Neural crest cell (in vitro differentiated cells): ENCODE measurements at regions not wholly inside any gene's neighbourhood (a gene's known extent, or its start where the extent isn't known, plus 50 kb on each side); places are given as distances from the start of the nearest gene placed in this dataset.
"Not testable (repeated sequence)": the region's sequence is repeated elsewhere in the genome, so short reads cannot be mapped to it uniquely, and the experiment has no call there.

Experiments used
- DNase-seq: peaks from one replicate; pipeline ENCODE4 v3.0.0; 2021; ENCODE audit warnings: low read depth, mixed read lengths, low spot score
- H3K27ac Mint-ChIP-seq: one replicate; pipeline ENCODE4 v1.8.0; 2021; ENCODE audit warnings: mild to moderate bottlenecking, mixed read lengths; ENCODE audit not compliant: unreplicated experiment
- H3K27me3 Mint-ChIP-seq: 2 replicates; pipeline ENCODE4 v1.8.0; 2021; ENCODE audit warnings: low read depth, mild to moderate bottlenecking, mixed read lengths
- H3K36me3 Mint-ChIP-seq: 2 replicates; pipeline ENCODE4 v1.8.0; 2021; ENCODE audit warnings: low read depth, mild to moderate bottlenecking, mixed read lengths
- H3K4me1 Mint-ChIP-seq: 2 replicates; pipeline ENCODE4 v1.8.0; 2021; ENCODE audit warnings: mixed read lengths
- H3K4me3 Mint-ChIP-seq: one replicate; pipeline ENCODE4 v1.8.0; 2021; ENCODE audit warnings: mild to moderate bottlenecking, mixed read lengths
- H3K9me3 Mint-ChIP-seq: 2 replicates; pipeline ENCODE4 v1.8.0; 2021; ENCODE audit warnings: mixed read lengths
- CTCF ChIP-seq: fragments of 200-600 bp; sonication (generic); conservative IDR thresholded peaks from 2 replicates; pipeline ENCODE4 v1.5.0; 2021; ENCODE audit warnings: antibody characterized with exemption, mild to moderate bottlenecking

GRCh38 chr18:42510540-42510939, 555.5 kb downstream of the PIK3C3 start:
- no peak for TF ChIP-seq CTCF
- no peak for DNase-seq
- Mint-ChIP-seq H3K36me3 (no peaks in the 10 kb centered on the region), H3K27me3 (no peaks in the 10 kb centered on the region), H3K9me3 (no peaks in the 10 kb centered on the region), H3K27ac (no peak overlapping the region), H3K4me1 (no peaks in the 10 kb centered on the region), H3K4me3 (no peak overlapping the region)

GRCh38 chr18:42513441-42513840, 558.4 kb downstream of the PIK3C3 start:
- Mint-ChIP-seq H3K36me3 (no peaks in the 10 kb centered on the region), H3K27me3 (no peaks in the 10 kb centered on the region), H3K27ac (no peak overlapping the region), H3K9me3 (no peaks in the 10 kb centered on the region), H3K4me1 (no peaks in the 10 kb centered on the region), H3K4me3 (no peak overlapping the region)
- no peak for DNase-seq
- no peak for TF ChIP-seq CTCF

GRCh38 chr18:42514512-42514911, 559.5 kb downstream of the PIK3C3 start:
- no peaks in the 10 kb centered on the region for H3K4me1 Mint-ChIP-seq
- no peak overlapping the region for H3K27ac Mint-ChIP-seq
- no peak for DNase-seq
- H3K27me3 Mint-ChIP-seq, result no peaks in the 10 kb centered on the region
- TF ChIP-seq CTCF, result no peak
- no peaks in the 10 kb centered on the region for H3K36me3 Mint-ChIP-seq
- no peaks in the 10 kb centered on the region for H3K9me3 Mint-ChIP-seq
- H3K4me3 Mint-ChIP-seq, result no peak overlapping the region

GRCh38 chr18:42517896-42518295, 562.9 kb downstream of the PIK3C3 start:
- no peak overlapping the region for H3K4me3 Mint-ChIP-seq
- no peaks in the 10 kb centered on the region for H3K4me1 Mint-ChIP-seq
- H3K36me3 Mint-ChIP-seq, result no peaks in the 10 kb centered on the region
- no peak for DNase-seq
- TF ChIP-seq CTCF, result no peak
- H3K27me3 Mint-ChIP-seq, result no peaks in the 10 kb centered on the region
- no peaks in the 10 kb centered on the region for H3K9me3 Mint-ChIP-seq
- H3K27ac Mint-ChIP-seq, result no peak overlapping the region

- H3K27me3 Mint-ChIP-seq, H3K4me1 Mint-ChIP-seq, DNase-seq, H3K4me3 Mint-ChIP-seq, H3K36me3 Mint-ChIP-seq, H3K9me3 Mint-ChIP-seq, H3K27ac Mint-ChIP-seq: not testable (repeated sequence)
Observed at GRCh38 chr18:42518331-42518730, 563.3 kb downstream of the PIK3C3 start.

- no peaks in the 10 kb centered on the region for H3K36me3 Mint-ChIP-seq
- TF ChIP-seq CTCF, result no peak
- H3K27ac Mint-ChIP-seq, result no peak overlapping the region
- no peak for DNase-seq
- H3K4me1 Mint-ChIP-seq, result no peaks in the 10 kb centered on the region
- no peaks in the 10 kb centered on the region for H3K27me3 Mint-ChIP-seq
- H3K9me3 Mint-ChIP-seq, result no peaks in the 10 kb centered on the region
- H3K4me3 Mint-ChIP-seq, result no peak overlapping the region
Observed at GRCh38 chr18:42520138-42520537, 565.1 kb downstream of the PIK3C3 start.
